Superior temporal gyrus (tissue), 1 donor: ENCODE measurements at regions not wholly inside any gene's neighbourhood (a gene's known extent, or its start where the extent isn't known, plus 50 kb on each side); places are given as distances from the start of the nearest gene placed in this dataset.

Source experiments
- DNase-seq: peaks from one replicate; pipeline ENCODE4 v3.0.0-alpha.2; 2016; ENCODE audit errors: extremely low spot score

GRCh38 chr11:134535029-134536025 is 123.3 kb upstream of the B3GAT1 start:
- DNase-seq: no peak

GRCh38 chr11:134533511-134533910 is 121.5 kb upstream of the B3GAT1 start:
- DNase-seq: no peak

GRCh38 chr11:134532921-134533421 is 120.9 kb upstream of the B3GAT1 start:
- DNase-seq: no peak

GRCh38 chr11:134532131-134532920 is 120.3 kb upstream of the B3GAT1 start:
- no peak for DNase-seq

GRCh38 chr11:134531327-134532130 is 119.5 kb upstream of the B3GAT1 start:
- no peak for DNase-seq

- DNase-seq: no peak
Measured at GRCh38 chr11:134530636-134531326, 118.7 kb upstream of the B3GAT1 start.

GRCh38 chr11:134529212-134530096 is 117.4 kb upstream of the B3GAT1 start:
- no peak for DNase-seq

- DNase-seq: no peak
Measured at GRCh38 chr11:134528453-134528852, 116.4 kb upstream of the B3GAT1 start.

GRCh38 chr11:134527382-134528243 is 115.6 kb upstream of the B3GAT1 start:
- no peak for DNase-seq

GRCh38 chr11:134524896-134525845 is 113.1 kb upstream of the B3GAT1 start:
- DNase-seq: no peak

- no peak for DNase-seq
Measured at GRCh38 chr11:134524201-134524600, 112.2 kb upstream of the B3GAT1 start.

- DNase-seq: no peak
Measured at GRCh38 chr11:134522782-134523570, 110.9 kb upstream of the B3GAT1 start.

GRCh38 chr11:134521452-134522289 is 109.6 kb upstream of the B3GAT1 start:
- DNase-seq: no peak

- no peak for DNase-seq
Measured at GRCh38 chr11:134521001-134521400, 109.0 kb upstream of the B3GAT1 start.

- DNase-seq: no peak
Measured at GRCh38 chr11:134519788-134520187, 107.7 kb upstream of the B3GAT1 start.

GRCh38 chr11:134519390-134519750 is 107.3 kb upstream of the B3GAT1 start:
- no peak for DNase-seq
